RCC 7860 (cell line): ENCODE measurements at regions not wholly inside any gene's neighbourhood (a gene's known extent, or its start where the extent isn't known, plus 50 kb on each side); places are given as distances from the start of the nearest gene placed in this dataset.

Experiments
- DNase-seq: peaks from one replicate; pipeline ENCODE4 v3.0.0-alpha.2; 2015; ENCODE audit warnings: low spot score
- FAIRE-seq: peaks from 2 replicates; lab custom pipeline; 2012; peaks lifted over from hg19 to GRCh38; lab: Jason Lieb, UNC

DNA sequence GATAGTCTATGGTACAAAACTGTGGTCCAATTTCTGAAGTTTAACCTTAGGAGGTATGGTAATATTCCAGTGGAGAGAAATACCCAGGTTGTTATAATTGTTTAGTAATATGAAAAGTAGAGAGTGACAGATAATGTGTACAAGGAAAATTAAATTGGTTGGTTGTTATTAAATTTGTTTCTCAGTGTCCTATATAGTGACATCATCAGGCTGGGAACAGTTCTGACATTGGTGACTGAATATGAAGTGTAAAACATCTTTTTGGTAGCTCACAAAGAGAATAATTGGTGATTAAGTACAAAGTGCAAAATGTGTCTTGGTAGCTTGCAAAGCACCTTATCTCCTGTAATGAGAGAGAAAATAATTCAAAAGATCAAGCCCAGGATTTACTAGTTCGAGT lies 1806.1 kb upstream of the CDH6 start:
- FAIRE-seq (no peak), DNase-seq (no peak)

DNA sequence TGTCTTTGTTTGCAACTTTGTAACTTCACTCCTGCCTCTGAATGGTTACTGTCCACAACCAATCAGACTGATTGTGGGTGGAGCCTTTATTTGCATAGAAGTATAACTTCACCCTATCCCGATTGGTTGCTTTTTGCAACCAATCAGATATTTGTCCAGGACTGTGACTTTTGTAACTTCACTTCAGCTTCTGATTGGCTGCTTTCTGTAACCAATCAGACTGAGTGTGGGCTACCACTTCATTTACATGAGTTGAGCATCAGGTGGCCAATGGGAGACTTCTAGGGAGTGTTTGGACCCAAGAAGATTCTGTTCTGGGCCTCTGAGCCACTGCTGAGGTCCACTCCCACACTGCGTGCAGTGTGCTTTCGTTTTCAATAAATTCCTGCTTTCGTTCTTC lies 1810.7 kb upstream of the CDH6 start:
- FAIRE-seq (no peak), DNase-seq (peak; percentile 18)

DNA sequence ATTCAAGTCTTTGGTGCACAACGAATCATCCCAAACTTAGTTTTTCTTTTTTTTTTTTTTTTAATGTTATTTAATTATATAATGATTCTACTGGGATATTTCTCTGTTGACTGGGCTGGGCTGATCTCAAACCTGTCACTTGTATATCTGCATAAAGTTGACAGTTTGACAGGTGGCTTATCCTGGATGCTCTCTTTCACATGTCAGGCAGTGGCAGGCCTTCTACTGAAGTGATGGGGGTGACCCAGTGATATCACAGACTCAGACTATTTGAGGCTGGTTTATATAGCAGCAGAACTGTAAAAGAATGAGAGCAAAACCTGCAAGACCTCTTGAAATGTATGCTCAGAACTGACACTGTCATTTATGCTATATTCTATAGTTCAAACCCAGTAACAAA lies 1813.5 kb upstream of the CDH6 start:
- DNase-seq, result no peak
- FAIRE-seq, result no peak

DNA sequence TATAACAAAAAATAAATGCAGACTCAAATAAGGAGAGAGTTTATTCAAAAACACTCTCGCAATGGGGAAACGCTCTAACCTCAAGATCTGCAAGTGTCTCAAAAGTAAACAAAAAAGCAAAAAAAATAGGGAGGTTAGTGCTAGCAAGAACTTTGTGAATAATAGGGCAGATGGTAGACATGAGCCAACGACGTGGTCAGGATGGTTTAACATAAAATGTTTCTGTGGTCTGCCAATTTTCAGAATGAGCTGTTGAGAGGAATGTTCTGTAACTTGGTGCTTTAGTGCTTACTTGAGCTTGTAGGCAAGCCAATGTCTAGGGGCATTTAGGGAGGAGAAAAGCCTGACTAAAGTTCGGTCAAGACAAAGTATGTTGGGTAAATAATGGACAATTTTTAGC lies 1813.9 kb upstream of the CDH6 start:
- no peak for DNase-seq
- no peak for FAIRE-seq

DNA sequence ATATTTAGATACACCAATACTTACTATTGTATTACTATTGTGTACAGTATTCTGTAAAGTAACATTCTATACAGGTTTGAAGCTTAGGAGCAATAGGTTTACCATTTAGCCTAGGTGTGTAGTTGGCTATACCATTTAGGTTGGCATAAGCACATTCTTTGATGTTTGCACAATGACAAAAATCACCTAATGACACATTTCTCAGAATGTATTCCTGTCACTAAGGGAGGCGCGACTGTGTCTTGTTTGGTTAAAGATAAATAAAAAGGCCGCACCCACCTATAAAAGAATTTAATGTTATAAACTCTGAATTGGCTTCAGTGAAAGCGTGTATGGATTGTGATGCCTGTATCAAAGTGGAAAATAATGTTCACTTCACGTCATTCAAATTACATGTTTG lies 1815.4 kb upstream of the CDH6 start:
- no peak for FAIRE-seq
- DNase-seq, result no peak

GRCh38 chr5:29370248-29370647 lies 1823.2 kb upstream of the CDH6 start:
- DNase-seq (no peak), FAIRE-seq (no peak)

GRCh38 chr5:29367176-29367833 lies 1826.2 kb upstream of the CDH6 start:
- DNase-seq (no peak), FAIRE-seq (no peak)

DNA sequence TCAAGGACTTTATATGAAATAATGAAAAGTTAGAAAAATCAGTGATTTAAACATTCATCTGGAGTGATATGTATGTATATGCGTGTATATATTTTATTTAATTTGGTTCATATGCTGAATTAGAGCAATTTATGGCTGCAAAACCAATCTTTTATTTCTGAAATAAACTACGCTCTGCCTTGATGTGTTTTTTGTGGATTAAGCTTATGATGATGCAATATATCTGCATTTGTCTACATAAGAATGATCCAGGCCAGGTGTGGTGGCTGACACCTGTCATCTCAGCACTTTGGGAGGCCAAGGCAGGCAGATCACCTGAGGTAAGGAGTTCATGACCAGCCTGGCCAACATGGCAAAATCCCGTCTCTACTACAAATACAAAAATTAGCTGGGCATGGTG lies 1842.3 kb upstream of the CDH6 start:
- FAIRE-seq, result no peak

GRCh38 chr5:29337030-29337429 lies 1856.5 kb upstream of the CDH6 start:
- FAIRE-seq, result peak; percentile 49
- no peak for DNase-seq

More for the DNA sequence above, 1842.3 kb upstream of the CDH6 start:
- no peak for DNase-seq

GRCh38 chr5:29321591-29321990 lies 1871.9 kb upstream of the CDH6 start:
- FAIRE-seq (peak; percentile 83), DNase-seq (peak; percentile 41)

GRCh38 chr5:29309359-29309758 lies 1884.1 kb upstream of the CDH6 start:
- FAIRE-seq, result no peak
- DNase-seq, result no peak

DNA sequence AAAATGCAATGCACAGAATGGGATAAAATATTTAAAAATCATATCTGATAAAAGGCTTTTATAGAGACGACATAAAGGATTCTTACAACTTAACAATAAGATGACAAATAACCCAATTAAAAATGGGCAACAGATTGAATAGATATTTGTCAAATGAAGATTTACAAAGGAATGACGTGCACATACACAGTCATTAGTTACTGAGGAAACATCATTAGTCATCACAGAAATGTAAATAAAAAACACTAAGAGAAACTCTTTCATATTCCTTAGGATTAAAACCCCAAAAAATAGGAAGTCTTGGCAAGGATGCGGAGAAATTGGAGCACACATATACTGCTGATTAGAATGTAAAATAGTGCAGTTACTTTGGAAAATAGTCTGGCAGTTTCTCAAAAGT lies 1886.0 kb upstream of the CDH6 start:
- FAIRE-seq (no peak), DNase-seq (no peak)

DNA sequence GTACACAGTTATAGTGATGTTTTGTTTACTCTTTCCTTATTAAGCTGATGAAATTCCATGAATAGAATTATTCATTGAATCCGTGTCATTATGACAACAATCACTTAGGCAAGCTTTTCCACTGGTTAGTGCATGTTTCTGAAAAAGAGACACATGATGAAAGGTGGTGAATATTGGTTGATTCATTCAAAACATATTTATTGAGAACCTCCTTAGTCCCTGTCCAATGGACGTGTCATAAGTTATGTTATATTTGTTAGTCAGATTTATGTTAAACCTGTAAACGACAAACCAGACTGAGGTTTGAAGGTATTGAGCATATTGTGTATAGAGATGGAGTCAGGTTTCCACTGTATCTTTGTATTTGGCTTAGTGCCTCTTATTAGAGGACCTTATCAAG lies 1888.9 kb upstream of the CDH6 start:
- FAIRE-seq, result no peak

DNA sequence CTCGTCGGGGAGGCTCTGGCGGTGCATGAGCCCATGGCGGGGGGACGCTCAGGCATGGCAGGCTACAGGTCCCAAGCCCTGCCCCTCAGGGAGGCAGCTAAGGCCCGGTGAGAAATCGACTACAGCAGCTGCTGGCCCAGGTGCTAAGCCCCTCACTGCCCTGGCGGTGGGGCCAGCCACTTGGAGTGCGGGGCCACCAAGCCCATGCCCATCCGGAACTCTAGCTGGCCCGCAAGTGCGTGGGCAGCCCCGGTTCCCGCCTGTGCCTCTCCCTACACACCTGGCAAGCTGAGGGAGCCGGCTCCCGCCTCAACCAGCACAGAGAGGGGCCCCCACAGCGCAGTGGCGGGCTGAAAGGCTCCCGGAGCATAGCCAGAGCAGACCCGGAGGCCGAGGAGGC lies 1896.9 kb upstream of the CDH6 start:
- DNase-seq (no peak), FAIRE-seq (no peak)

More for the DNA sequence above, 1888.9 kb upstream of the CDH6 start:
- no peak for DNase-seq

GRCh38 chr5:29277642-29278041 lies 1915.8 kb upstream of the CDH6 start:
- no peak for DNase-seq
- no peak for FAIRE-seq

GRCh38 chr5:29276371-29276770 lies 1917.1 kb upstream of the CDH6 start:
- no peak for FAIRE-seq
- DNase-seq, result no peak

GRCh38 chr5:29263915-29264351 lies 1929.6 kb upstream of the CDH6 start:
- no peak for FAIRE-seq
- no peak for DNase-seq

DNA sequence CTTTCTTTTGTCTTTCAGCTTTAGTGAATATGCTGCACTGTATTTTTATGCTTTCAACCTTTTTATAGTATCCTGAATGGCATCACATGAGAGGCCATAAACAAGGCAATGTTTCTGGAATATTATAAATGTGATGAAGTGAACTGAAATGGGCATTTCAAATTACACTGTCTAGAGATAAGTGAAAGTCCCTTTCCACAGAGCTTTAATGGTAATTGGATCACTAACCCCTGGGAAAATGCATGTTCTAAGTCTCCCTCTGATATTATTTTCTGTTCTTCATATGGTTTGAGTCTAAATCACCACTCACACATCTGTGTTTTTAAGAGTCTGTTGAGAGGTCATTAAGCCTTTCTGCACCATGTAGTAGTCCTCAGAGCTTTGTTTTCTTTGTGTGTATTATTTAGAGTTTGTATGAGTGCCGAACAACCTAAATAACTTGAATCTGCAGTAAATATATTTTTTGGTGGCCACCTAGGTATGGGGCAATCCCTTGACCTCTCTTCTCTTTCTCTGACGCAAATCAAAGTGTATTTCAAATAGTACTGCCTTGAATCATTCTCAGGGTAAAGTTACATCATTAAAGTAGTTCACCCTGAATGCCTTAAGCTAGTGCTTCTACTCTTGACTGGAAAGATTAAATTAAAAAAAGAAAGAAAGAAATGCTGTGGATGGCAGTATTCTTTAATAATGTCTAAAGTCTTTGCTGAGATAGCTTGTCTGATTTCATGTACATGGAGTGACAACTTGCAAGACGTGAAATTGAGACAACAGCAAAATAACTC lies 1931.0 kb upstream of the CDH6 start:
- FAIRE-seq (no peak), DNase-seq (no peak)

GRCh38 chr5:29261213-29261612 lies 1932.3 kb upstream of the CDH6 start:
- no peak for FAIRE-seq
- no peak for DNase-seq

DNA sequence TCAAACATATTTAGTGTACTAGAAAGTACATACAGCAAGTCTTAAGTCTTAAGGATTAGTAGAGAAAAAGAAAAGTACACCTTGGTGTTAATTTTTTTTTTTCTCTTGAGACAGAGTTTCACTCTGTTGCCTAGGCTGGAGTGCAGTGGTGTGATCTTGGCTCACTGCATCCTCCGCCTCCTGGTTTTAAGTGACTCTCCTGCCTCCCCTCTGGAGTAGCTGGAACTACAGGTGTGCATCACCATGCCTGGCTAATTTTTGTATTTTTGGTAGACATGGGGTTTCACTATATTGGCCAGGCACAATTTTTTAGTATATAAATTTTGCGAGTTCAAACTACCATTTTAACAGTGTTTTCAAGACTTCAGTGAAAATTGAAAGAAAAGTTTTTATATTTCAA lies 1941.1 kb upstream of the CDH6 start:
- FAIRE-seq, result no peak
- DNase-seq, result no peak

DNA sequence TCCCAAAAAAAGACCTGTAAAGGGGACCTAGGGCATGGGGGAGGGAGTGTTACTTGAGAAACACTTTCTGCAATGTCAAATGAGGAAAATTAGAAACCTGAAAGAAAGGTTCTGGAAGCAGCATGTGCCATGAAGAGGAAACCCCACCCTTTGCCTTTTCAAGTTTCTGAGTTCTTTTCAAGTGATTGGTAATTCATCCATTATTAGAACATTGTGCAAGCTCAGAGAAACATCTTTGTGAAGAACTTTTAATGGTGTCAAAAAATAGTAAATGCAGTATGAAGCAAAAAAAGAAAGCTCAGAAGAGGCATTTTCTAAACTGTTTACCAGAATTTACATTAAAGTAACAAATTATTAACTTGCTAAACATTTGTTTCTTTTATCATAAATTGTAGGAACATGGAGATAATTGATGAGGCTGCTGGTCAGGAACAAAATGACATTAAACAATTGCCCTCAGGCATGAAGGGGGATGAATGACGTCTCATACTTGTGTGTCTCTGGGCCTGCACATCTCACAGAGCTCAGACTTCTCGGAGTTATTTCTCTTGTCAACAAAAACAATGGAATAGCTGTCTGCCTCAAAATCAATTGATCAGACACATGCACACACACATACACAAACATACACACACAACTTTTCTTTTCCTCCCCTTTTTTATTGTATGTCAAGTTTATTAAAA lies 1946.0 kb upstream of the CDH6 start:
- DNase-seq (no peak), FAIRE-seq (no peak)

DNA sequence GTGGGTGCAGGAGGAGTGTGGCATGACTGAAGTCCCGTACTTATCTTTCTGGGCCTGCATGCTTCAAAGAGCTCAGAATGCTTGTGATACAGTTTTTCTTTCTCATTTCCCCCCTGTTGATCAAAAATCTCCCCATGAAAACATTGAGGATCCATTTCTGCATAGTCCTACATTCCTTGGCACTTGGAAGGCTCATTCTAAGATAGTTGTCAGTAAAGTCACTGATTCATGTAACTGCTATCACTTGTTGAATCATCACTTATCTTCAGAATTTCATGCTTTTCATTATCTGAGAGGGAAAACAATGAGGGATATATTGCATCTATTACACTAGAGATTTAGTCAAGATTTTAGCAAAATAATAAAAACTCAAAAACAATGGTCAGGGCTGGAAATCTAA lies 1953.1 kb upstream of the CDH6 start:
- no peak for FAIRE-seq
- no peak for DNase-seq
